ENCODE measurements at regions not wholly inside any gene's neighbourhood (a gene's known extent, or its start where the extent isn't known, plus 50 kb on each side); places are given as distances from the start of the nearest gene placed in this dataset.

GRCh38 chr12:77768558-77768957 is 62.1 kb upstream of the NAV3 start:
- peaks cover 9% of the 10 kb centered on the region for H3K9me3 ChIP-seq (ENCODE audit: insufficient read depth, low read depth, low read length)
- no peak overlapping the region for H3K27ac ChIP-seq (ENCODE audit: low read depth, low read length)
- Mint-ChIP-seq H3K36me3 (ENCODE audit: low read depth, unreplicated experiment) (no peaks in the 10 kb centered on the region), H3K9me3 (ENCODE audit: unreplicated experiment) (no peaks in the 10 kb centered on the region), H3K27ac (ENCODE audit: unreplicated experiment) (no peak overlapping the region), H3K4me1 (ENCODE audit: low read depth, unreplicated experiment) (peaks cover 4% of the 10 kb centered on the region), H3K27me3 (ENCODE audit: low read depth, unreplicated experiment) (no peaks in the 10 kb centered on the region), H3K4me3 (ENCODE audit: unreplicated experiment) (no peak overlapping the region)
- no peaks in the 10 kb centered on the region for H3K79me2 ChIP-seq (ENCODE audit: insufficient read depth, low read length)
- TF ChIP-seq EZH2 (IDR thresholded peaks at IDR 0.05; ENCODE audit: insufficient read depth, low read length), result no peak
- TF ChIP-seq CTCF (IDR thresholded peaks at IDR 0.05; ENCODE audit: insufficient read depth, low read depth, low read length), result no peak
- no peaks in the 10 kb centered on the region for H3K36me3 ChIP-seq (ENCODE audit: insufficient read depth, low read length)
- H3K9ac ChIP-seq (ENCODE audit: low read length), result no peak overlapping the region
- no peaks in the 10 kb centered on the region for H3K4me1 ChIP-seq (ENCODE audit: insufficient read depth, low read length)
- FAIRE-seq (no peak), DNase-seq (ENCODE audit: low read depth) (no peak)
- no peaks in the 10 kb centered on the region for H4K20me1 ChIP-seq (ENCODE audit: insufficient read depth, low read length)
- H3K4me2 ChIP-seq (ENCODE audit: low read length), result no peak overlapping the region
- H2AFZ ChIP-seq (ENCODE audit: low read depth, low read length), result no peak overlapping the region
- H3K27me3 ChIP-seq (ENCODE audit: insufficient read depth, low read length), result no peaks in the 10 kb centered on the region
- H3K4me3 ChIP-seq (ENCODE audit: insufficient read depth, low read depth, low read length), result no peak overlapping the region

- H3K4me1 Mint-ChIP-seq (ENCODE audit: low read depth, unreplicated experiment), result peaks cover 4% of the 10 kb centered on the region
- H3K79me2 ChIP-seq (ENCODE audit: insufficient read depth, low read length), result no peaks in the 10 kb centered on the region
Observed at GRCh38 chr12:77767756-77768343, 62.8 kb upstream of the NAV3 start.

More at GRCh38 chr12:77767756-77768343, 62.8 kb upstream of the NAV3 start:
- Histone ChIP-seq H3K36me3 (ENCODE audit: insufficient read depth, low read length) (no peaks in the 10 kb centered on the region), H3K9ac (ENCODE audit: low read length) (no peak overlapping the region), H4K20me1 (ENCODE audit: insufficient read depth, low read length) (no peaks in the 10 kb centered on the region), H3K27ac (ENCODE audit: low read depth, low read length) (no peak overlapping the region), H3K4me2 (ENCODE audit: low read length) (no peak overlapping the region), H2AFZ (ENCODE audit: low read depth, low read length) (no peak overlapping the region), H3K27me3 (ENCODE audit: insufficient read depth, low read length) (no peaks in the 10 kb centered on the region), H3K9me3 (ENCODE audit: insufficient read depth, low read depth, low read length) (peaks cover 9% of the 10 kb centered on the region), H3K4me1 (ENCODE audit: insufficient read depth, low read length) (no peaks in the 10 kb centered on the region), H3K4me3 (ENCODE audit: insufficient read depth, low read depth, low read length) (no peak overlapping the region)
- no peak for TF ChIP-seq CTCF (IDR thresholded peaks at IDR 0.05; ENCODE audit: insufficient read depth, low read depth, low read length)
- no peak for TF ChIP-seq EZH2 (IDR thresholded peaks at IDR 0.05; ENCODE audit: insufficient read depth, low read length)
- H3K27me3 Mint-ChIP-seq (ENCODE audit: low read depth, unreplicated experiment), result no peaks in the 10 kb centered on the region
- no peak for DNase-seq (ENCODE audit: low read depth)
- H3K4me3 Mint-ChIP-seq (ENCODE audit: unreplicated experiment), result no peak overlapping the region
- FAIRE-seq, result no peak
- no peaks in the 10 kb centered on the region for H3K36me3 Mint-ChIP-seq (ENCODE audit: low read depth, unreplicated experiment)
- H3K9me3 Mint-ChIP-seq (ENCODE audit: unreplicated experiment), result no peaks in the 10 kb centered on the region
- no peak overlapping the region for H3K27ac Mint-ChIP-seq (ENCODE audit: unreplicated experiment)

Measured in astrocyte (in vitro differentiated cells and primary cell).